Upper lobe of left lung (tissue), 6 donors: ENCODE measurements at regions not wholly inside any gene's neighbourhood (a gene's known extent, or its start where the extent isn't known, plus 50 kb on each side); places are given as distances from the start of the nearest gene placed in this dataset.

Experiments
- ATAC-seq, 2 donors: fragments of 200-7000 bp; cut with Tn5 transposase; one replicate each; pipeline ENCODE4 v1.9.1; 2022; ENCODE audit warnings: mild to moderate bottlenecking in 2 of 2, moderate library complexity in 2 of 2; ENCODE audit not compliant: low FRiP score in 2 of 2
- DNase-seq, 2 donors: peaks; one replicate each; pipeline ENCODE4 v3.0.0-alpha.2; 2019 to 2020
- H3K27ac ChIP-seq, 4 donors: fragments of 200-600 bp; sonication (generic); one replicate each; pipeline ENCODE4 v1.5.1; 2016 to 2019
- H3K27me3 ChIP-seq, 4 donors: fragments of 200-600 bp; sonication (generic); one replicate each; pipeline ENCODE4 v1.5.1; 2017 to 2019
- H3K36me3 ChIP-seq, 4 donors: fragments of 200-600 bp; sonication (generic); one replicate each; pipeline ENCODE4 v1.5.1; 2016 to 2019
- H3K4me1 ChIP-seq, 4 donors: fragments of 200-600 bp; sonication (generic); one replicate each; pipeline ENCODE4 v1.5.1; 2018 to 2019
- H3K4me3 ChIP-seq, 4 donors: fragments of 200-600 bp; sonication (generic); one replicate each; pipeline ENCODE4 v1.5.1; 2017 to 2019; ENCODE audit warnings: mild to moderate bottlenecking in 2 of 4, moderate library complexity in 1 of 4
- H3K9me3 ChIP-seq, 4 donors: fragments of 200-600 bp; sonication (generic); one replicate each; pipeline ENCODE4 v1.5.1; 2018 to 2019
- EP300 ChIP-seq, 4 donors: sonication (generic); formaldehyde crosslinking; IDR thresholded peaks; one replicate each; pipeline ENCODE4 v1.5.1; 2017; ENCODE audit warnings: antibody characterized with exemption in 4 of 4, control low read depth in 2 of 4
- POLR2A ChIP-seq, 4 donors: fragments of 450-650 bp; IDR thresholded peaks; one replicate each; pipeline ENCODE4 v1.5.1; 2016 to 2017; ENCODE audit warnings: antibody characterized with exemption in 4 of 4, mild to moderate bottlenecking in 2 of 4
- POLR2AphosphoS5 ChIP-seq, 2 donors: sonication (generic); formaldehyde crosslinking; IDR thresholded peaks; one replicate each; pipeline ENCODE4 v1.5.1; 2017; ENCODE audit warnings: antibody characterized with exemption in 2 of 2
- WGBS, 2 donors: methylation state at CpG; one replicate each; pipeline ENCODE4 v1.1.5; 2017 to 2018; 5-methylcytosine and 5-hydroxymethylcytosine counted together
- TF ChIP-seq, protein P1 (sequence below), 6 experiments: fragments of 450-650 bp in 4 of 6; fragments of 200-600 bp in 2 of 6; sonication (generic) in 2 of 6; IDR thresholded peaks; one replicate each; pipeline ENCODE4 v1.5.1; 2016 to 2019; ENCODE audit warnings: antibody characterized with exemption in 6 of 6
- donor health status: DM: no; HTN: no; CAD: no; lungs with moderate emphysema.
- donor health status: DM: no; HTN: yes; CAD: no; lungs with severe emphysema.

- TF ChIP-seq EP300 (IDR thresholded peaks at IDR 0.05), result no peak
- no peak for TF ChIP-seq POLR2A (IDR thresholded peaks at IDR 0.05)
- TF ChIP-seq POLR2AphosphoS5 (IDR thresholded peaks at IDR 0.05), result no peak
- TF ChIP-seq, protein P1, sequence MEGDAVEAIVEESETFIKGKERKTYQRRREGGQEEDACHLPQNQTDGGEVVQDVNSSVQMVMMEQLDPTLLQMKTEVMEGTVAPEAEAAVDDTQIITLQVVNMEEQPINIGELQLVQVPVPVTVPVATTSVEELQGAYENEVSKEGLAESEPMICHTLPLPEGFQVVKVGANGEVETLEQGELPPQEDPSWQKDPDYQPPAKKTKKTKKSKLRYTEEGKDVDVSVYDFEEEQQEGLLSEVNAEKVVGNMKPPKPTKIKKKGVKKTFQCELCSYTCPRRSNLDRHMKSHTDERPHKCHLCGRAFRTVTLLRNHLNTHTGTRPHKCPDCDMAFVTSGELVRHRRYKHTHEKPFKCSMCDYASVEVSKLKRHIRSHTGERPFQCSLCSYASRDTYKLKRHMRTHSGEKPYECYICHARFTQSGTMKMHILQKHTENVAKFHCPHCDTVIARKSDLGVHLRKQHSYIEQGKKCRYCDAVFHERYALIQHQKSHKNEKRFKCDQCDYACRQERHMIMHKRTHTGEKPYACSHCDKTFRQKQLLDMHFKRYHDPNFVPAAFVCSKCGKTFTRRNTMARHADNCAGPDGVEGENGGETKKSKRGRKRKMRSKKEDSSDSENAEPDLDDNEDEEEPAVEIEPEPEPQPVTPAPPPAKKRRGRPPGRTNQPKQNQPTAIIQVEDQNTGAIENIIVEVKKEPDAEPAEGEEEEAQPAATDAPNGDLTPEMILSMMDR (IDR thresholded peaks at IDR 0.05), result no peak
- 86 to 91% methylated on average over 6 to 8 of the region's 8 CpGs for WGBS, 2 donors
Observed at GRCh38 chr16:79723583-79724168, 123.1 kb upstream of the MAF start.

GRCh38 chr16:79721270-79721669 is 120.7 kb upstream of the MAF start:
- WGBS, 2 donors, result 55 to 80% methylated on average over 6 of the region's 6 CpGs
- no peak for DNase-seq
- Histone ChIP-seq H3K36me3 (no peaks in the 10 kb centered on the region), H3K4me3 (no peak overlapping the region), H3K4me1 (peaks cover 0 to 7% (median 0%) of the 10 kb centered on the region in 4 donors), H3K27me3 (no peaks in the 10 kb centered on the region), H3K9me3 (no peaks in the 10 kb centered on the region), H3K27ac (no peak overlapping the region)
- no peak for ATAC-seq
- no peak for TF ChIP-seq POLR2A (IDR thresholded peaks at IDR 0.05)
- TF ChIP-seq EP300 (IDR thresholded peaks at IDR 0.05), result no peak
- TF ChIP-seq, protein P1 (IDR thresholded peaks at IDR 0.05), result no peak
- no peak for TF ChIP-seq POLR2AphosphoS5 (IDR thresholded peaks at IDR 0.05)

More at GRCh38 chr16:79723583-79724168, 123.1 kb upstream of the MAF start:
- Histone ChIP-seq H3K36me3 (no peaks in the 10 kb centered on the region), H3K4me3 (no peak overlapping the region), H3K27ac (no peak overlapping the region), H3K27me3 (no peaks in the 10 kb centered on the region), H3K9me3 (no peaks in the 10 kb centered on the region), H3K4me1 (peaks cover 0 to 4% (median 0%) of the 10 kb centered on the region in 4 donors)
- ATAC-seq, result no peak
- no peak for DNase-seq

GRCh38 chr16:79717333-79718137 is 117.0 kb upstream of the MAF start:
- Histone ChIP-seq H3K9me3 (no peaks in the 10 kb centered on the region), H3K36me3 (no peaks in the 10 kb centered on the region), H3K4me3 (no peak overlapping the region), H3K27me3 (no peaks in the 10 kb centered on the region), H3K27ac (peak overlapping the region in 1 of 4 donors; percentile 30), H3K4me1 (peaks cover 0 to 10% (median 0%) of the 10 kb centered on the region in 4 donors)
- no peak for TF ChIP-seq POLR2AphosphoS5 (IDR thresholded peaks at IDR 0.05)
- TF ChIP-seq EP300 (IDR thresholded peaks at IDR 0.05), result no peak
- no peak for TF ChIP-seq POLR2A (IDR thresholded peaks at IDR 0.05)
- TF ChIP-seq, protein P1 (IDR thresholded peaks at IDR 0.05), result no peak
- DNase-seq (no peak), ATAC-seq (no peak)
- 77 to 83% methylated on average over 8 of the region's 8 CpGs for WGBS, 2 donors

- no peak for ATAC-seq
- no peak for DNase-seq
- WGBS, 2 donors, result 42% methylated on average over 7 of the region's 7 CpGs
- Histone ChIP-seq H3K36me3 (no peaks in the 10 kb centered on the region), H3K9me3 (no peaks in the 10 kb centered on the region), H3K27me3 (no peaks in the 10 kb centered on the region), H3K4me3 (no peak overlapping the region), H3K4me1 (peaks cover 0 to 10% (median 0%) of the 10 kb centered on the region in 4 donors), H3K27ac (peak overlapping the region in 2 of 4 donors; percentile 15 to 30)
- TF ChIP-seq, protein P1 (IDR thresholded peaks at IDR 0.05), result no peak
- no peak for TF ChIP-seq POLR2A (IDR thresholded peaks at IDR 0.05)
Observed at GRCh38 chr16:79716645-79717332, 116.3 kb upstream of the MAF start.
